ENCODE measurements at regions not wholly inside any gene's neighbourhood (a gene's known extent, or its start where the extent isn't known, plus 50 kb on each side); places are given as distances from the start of the nearest gene placed in this dataset.

GRCh38 chr2:509888-510287 lies 167.3 kb downstream of the TMEM18 start:
- DNase-seq (ENCODE audit: low spot score) = no peak

DNA sequence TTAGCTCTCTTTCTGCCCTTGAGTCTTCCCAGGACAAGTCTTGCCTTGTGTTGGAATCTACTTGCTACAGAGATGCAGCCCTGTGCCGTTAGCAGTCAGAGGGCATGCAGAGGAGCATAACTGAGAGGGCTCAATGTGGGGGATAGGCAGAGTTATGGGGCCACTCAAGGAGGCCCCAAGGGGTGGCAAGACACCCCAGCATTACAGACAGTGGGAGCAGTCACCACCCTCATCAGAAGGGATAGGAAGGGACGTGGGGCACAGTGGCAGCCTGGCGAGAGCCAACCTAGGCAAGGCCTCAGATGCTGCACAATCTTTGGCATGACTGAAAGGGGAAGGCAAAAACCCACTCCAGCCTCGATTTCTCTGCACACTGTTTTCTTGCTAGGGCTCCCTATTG lies 169.1 kb downstream of the TMEM18 start:
- no peak for DNase-seq (ENCODE audit: low spot score)

DNA sequence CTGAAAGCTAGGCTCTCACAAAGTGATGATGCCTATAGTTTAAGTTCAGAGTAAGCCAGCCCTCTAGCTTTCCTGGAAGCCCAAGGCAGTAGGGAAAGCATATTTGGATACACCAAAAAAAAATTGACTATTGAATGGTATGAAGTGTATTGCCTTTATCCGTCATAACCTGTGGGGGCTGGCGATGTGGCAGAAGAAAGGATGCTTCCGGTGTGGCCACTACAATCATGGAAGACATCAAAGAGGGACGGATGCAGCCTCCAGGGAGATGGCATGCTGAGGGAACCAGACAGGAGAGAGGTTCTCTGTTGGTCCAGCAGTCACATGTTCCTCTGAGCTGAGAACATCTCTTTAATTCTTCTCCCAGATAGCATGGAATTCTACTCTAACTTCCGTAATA lies 170.3 kb downstream of the TMEM18 start:
- no peak for DNase-seq (ENCODE audit: low spot score)

- DNase-seq (ENCODE audit: low spot score) = no peak
Measured at GRCh38 chr2:506451-506850, 170.8 kb downstream of the TMEM18 start.

DNA sequence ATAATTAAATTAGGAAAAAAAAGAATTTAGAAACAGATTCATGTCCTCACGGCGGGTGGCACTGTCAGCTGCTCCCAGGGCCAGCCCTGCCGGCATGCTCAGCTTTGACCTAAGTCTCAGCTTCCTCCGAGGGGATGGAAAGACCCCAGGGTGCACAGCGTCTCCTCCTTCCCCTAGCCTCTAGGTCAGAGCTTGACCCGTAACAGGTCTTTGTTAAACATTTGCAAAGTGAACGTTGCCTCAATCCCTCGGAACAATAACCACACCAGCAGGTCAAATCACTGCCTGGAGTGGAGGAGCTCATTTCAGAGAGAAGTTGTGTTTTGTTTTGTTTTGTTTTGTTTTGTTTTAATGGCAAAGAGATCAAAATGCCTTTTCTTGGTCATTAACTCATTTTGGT lies 171.3 kb downstream of the TMEM18 start:
- DNase-seq (ENCODE audit: low spot score) = no peak

GRCh38 chr2:503288-503999 lies 173.8 kb downstream of the TMEM18 start:
- DNase-seq (ENCODE audit: low spot score) = no peak

DNA sequence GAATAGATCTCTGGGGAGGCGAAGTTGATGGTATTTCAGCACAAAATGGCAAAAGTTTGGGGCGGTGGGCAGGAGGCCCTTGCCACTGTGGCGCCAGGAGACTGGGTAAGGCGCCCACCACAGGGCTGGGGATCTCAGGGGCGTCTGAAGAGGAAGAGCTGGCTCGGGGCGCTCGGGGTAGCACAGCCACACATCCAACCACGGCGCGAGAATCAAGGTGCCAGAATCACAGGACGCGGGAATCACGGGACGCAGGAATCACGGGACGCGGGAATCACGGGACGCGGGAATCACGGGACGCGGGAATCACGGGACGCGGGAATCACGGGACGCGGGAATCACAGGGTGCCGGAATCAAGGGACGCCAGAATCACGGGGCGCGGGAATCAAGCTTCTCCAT lies 174.4 kb downstream of the TMEM18 start:
- DNase-seq (ENCODE audit: low spot score) = no peak

DNA sequence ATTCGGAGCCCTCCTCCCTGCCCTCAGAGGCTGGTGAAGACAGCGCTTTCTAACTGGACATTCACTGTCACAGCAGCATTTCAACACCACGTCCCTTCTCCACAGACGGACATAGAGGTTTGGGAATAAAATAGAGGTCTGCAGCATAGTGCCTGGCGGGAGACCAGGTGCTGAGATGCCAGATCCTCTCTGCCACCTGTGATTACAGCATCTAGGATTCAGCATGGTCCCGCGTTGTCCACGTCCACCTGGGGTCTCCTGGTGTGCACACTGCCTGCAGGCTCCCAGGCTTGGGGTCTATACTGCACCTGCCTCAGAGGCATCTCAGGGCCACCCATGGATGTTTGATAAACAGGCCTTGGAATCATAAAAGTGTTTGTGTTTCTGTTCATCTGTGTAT lies 175.5 kb downstream of the TMEM18 start:
- DNase-seq (ENCODE audit: low spot score) = no peak

- DNase-seq (ENCODE audit: low spot score) = no peak
Measured at GRCh38 chr2:501130-501529, 176.1 kb downstream of the TMEM18 start.

DNA sequence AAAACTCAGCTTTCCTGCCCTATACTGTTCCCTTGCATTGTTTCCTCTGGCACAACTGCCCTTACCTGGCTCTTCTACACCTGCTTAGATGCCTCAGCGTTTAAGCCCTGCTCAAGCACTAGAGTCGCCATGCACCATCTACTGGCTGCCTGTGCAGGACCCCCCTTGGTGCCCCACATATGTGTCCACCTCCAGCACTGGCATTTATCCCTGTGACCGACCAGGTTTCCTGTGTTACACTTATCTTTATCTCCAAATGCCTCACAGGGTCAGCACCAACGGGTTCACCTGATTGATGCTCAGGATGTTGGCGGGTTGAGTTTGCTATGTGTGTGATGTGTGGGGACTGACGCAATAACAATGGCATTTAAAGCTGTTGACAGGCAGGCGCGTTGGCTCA lies 177.5 kb downstream of the TMEM18 start:
- DNase-seq (ENCODE audit: low spot score) = no peak

DNA sequence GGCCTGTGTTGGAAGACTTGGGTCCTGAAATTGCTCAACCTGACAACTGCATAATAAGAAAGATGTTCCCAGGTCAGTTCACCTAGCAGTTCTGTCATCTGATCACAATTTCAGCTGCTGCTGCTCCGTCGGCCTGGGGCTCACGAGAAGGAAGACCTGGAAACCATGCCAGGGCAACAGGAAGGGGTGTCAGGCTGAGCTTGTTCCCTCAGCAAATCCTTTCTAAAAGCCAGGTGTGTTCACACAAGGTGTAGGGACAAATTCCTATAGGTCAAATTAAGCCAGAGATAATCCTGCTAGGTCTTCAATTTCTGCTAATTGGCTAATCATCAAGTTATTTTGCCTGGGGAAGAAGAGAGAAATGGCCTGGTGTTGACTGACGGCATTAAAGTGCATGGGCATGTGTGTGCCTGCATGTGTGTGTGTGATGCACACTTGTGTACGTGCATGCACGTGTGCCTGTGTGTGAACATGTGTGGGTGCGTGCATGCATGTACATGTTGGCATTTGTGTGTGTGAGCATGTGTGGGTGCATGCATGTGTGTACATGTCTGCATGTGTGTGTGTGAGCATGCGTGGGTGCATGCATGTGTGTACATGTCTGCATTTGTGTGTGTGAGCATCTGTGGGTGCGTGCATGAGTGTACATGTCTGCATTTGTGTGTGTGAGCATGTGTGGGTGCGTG lies 178.6 kb downstream of the TMEM18 start:
- no peak for DNase-seq (ENCODE audit: low spot score)

- no peak for DNase-seq (ENCODE audit: low spot score)
Measured at GRCh38 chr2:497770-498492, 179.3 kb downstream of the TMEM18 start.

- DNase-seq (ENCODE audit: low spot score) = no peak
Measured at GRCh38 chr2:496729-497128, 180.5 kb downstream of the TMEM18 start.

DNA sequence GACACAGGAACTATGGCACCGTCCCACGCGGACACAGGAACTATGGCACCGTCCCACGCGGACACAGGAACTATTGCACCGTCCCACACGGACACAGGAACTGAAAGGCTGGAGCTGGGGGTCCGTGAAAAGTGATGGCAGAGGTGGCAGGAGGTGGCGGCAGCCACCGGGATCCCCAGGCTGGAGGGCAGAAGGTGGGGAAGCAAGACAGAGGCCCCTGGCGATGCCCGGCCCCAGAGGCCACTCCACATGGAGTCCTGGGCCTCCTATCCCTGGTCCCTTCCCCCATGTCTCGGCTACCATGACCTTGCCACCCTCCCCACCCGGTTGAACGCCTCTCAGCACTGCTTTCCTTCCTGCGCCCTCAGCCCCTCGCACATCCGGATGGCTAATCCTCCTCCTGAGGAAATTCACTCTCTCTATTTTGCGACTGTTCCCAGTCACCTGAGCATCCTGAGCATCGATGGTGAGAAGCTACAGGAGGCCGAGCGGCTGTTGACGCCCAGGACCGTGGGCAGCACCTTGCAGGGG lies 181.4 kb downstream of the TMEM18 start:
- DNase-seq (ENCODE audit: low spot score) = no peak

GRCh38 chr2:494853-495252 lies 182.4 kb downstream of the TMEM18 start:
- DNase-seq (ENCODE audit: low spot score) = no peak

- DNase-seq (ENCODE audit: low spot score) = no peak
Measured at GRCh38 chr2:493228-493627, 184.0 kb downstream of the TMEM18 start.

GRCh38 chr2:492178-492577 lies 185.0 kb downstream of the TMEM18 start:
- no peak for DNase-seq (ENCODE audit: low spot score)

- no peak for DNase-seq (ENCODE audit: low spot score)
Measured at GRCh38 chr2:489838-490237, 187.4 kb downstream of the TMEM18 start.

- DNase-seq (ENCODE audit: low spot score) = no peak
Measured at GRCh38 chr2:489084-489483, 188.1 kb downstream of the TMEM18 start.

DNA sequence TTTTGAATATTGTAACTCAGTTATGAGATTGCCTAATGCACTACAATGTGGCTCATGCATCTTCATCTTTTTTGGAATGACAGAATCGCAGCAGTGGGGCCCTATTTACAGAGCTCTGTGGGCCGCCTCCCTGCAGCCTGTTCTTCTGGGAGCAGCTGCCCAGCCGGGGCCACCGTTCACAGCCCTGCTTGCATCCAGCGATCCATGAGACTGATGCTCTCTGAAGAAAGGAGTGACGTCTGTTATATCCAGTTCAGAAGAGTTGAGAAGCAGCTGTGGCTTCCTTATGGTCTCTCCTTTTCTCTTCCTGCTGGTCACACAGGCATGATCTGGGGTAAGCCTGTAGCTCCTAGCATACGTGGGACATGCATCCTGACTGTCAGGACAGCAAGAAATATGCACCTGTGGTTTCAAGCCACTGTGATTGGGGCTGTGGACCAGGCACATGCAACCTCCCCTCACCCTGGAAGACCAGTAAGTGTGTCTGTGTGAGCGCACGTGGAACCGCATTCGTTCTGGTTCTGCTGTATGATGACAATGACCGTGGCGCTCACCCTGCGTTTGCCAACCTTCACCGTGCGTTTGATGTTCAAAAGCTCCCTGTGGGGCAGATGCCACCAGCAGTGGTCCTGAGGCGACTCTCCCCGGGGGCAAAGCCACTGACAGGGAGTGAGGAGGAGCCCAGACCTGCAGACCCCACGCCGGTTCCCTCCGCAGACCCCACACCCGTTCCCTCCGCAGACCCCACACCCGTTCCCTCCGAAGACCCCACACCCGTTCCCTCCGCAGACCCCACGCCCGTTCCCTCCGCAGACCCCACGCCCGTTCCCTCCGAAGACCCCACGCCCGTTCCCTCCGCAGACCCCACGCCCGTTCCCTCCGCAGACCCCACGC lies 189.8 kb downstream of the TMEM18 start:
- no peak for DNase-seq (ENCODE audit: low spot score)

GRCh38 chr2:486371-486770 lies 190.8 kb downstream of the TMEM18 start:
- no peak for DNase-seq (ENCODE audit: low spot score)

DNA sequence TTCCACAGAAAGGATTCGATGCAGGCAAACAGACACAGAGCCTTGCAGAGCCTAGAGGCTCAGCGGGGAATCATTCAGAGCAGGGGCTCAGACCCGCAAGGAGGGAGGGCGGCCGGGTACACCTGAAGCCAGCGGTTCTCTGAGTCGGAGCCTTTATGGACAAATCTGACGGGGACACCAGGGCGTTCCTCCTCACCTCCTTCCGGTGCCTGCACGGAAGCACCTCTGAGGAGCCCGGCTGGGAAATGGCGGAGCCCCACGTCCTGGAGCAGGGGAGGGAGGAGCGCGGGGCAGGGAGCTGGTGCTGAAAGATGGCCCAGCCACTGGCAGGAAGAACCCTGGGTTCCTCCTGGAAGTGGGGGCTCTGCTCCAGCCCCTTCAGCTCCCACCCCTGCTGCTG lies 193.5 kb upstream of the ALKAL2 start:
- no peak for DNase-seq (ENCODE audit: low spot score)
